GM19455 (cell line): ENCODE measurements at regions not wholly inside any gene's neighbourhood (a gene's known extent, or its start where the extent isn't known, plus 50 kb on each side); places are given as distances from the start of the nearest gene placed in this dataset.

Experiments
- ATAC-seq: cut with Tn5 transposase; IDR thresholded peaks from one replicate; pipeline ENCODE4 v1.9.1; 2021; ENCODE audit not compliant: unreplicated experiment

DNA sequence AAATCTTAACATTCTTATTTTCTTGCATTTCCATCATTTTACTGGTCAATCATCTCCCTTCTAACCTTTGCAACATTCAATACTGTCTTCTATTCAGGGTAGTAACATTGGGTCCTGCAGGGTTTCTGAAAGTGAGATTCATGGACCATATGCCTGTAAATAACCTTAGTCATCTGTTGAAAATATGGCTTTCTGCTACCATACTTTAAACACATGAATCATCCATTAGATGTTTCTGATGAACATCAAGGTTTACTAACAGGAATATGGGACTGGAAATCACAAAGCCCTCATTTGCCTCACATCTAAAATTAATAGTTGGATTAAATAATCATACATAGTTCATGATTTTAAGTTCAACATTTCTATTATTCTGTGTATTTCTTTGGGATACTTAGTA is 475.9 kb upstream of the MARCKS start:
- no peak for ATAC-seq

DNA sequence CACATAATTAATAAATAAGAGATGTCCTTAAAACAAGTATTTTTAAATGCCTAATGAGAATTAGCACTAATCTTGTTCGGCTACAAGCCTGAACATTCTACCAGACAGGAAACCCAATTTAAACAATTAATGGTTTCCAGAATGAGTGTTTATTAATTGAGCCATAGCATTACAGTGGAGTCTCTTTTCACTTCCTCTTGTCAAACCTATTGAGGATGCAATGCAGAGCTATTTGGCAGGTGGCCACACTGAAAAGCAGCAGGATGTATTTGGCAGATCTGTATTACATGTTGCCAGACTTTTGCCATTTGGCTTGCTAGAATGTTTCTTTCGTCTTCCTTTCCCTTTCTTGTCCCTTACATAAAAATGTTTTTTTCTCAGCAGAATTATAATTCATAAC is 475.2 kb upstream of the MARCKS start:
- ATAC-seq, result peak; percentile 55

DNA sequence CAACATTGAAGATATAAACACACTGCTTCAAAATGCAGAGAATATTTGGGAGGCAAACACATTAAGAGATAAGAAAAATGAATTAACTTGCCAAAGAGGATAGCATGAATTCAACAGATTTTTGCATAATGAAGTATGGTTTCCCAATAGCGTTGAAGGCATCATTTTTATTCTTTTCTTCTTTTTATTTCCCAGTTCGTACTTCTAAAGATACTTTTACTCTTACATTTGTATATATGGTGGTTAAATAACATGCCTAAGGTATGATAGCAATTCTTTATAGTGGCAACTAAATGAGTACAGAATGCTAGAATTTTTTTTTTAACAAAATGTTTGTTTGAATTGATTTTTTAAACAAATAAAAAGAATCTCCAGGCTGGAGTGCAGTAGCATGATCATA is 473.4 kb upstream of the MARCKS start:
- no peak for ATAC-seq

DNA sequence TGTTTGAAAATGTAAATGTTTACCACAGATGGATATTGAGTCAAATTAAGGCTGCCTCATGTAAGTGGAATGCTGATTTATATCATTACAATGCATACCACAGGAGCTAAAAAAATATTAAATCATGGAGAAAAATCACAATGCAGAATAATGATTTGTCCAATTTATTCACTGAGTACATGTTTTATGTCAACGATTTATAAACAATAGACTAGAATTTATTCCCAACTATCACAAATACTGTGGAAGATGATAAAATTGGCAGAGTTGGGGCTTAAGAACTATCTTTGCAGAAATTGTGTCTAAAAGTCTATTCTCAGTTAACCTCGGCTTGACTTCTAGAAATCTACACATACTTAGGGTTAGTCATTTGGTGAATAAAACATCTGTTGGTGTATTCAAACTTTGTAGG is 472.1 kb upstream of the MARCKS start:
- no peak for ATAC-seq

DNA sequence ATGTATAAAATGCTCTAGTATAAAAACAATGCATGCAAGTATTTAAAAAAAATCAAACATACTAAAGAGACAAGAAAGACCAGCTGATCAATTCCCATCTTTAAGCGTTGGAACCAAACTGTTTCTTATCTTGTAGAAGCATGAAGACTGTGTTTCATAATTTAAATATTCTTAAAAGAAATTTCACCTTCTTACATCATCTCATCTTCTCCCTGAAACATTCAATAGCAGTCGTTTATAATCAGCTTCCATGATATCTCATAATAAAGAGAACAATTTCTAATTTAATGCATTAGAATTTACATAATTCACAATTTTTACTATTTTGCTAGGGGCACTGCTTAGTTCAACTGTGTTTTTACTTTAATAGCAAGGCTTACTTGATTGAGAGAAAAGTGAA is 468.1 kb upstream of the MARCKS start:
- ATAC-seq, result no peak

DNA sequence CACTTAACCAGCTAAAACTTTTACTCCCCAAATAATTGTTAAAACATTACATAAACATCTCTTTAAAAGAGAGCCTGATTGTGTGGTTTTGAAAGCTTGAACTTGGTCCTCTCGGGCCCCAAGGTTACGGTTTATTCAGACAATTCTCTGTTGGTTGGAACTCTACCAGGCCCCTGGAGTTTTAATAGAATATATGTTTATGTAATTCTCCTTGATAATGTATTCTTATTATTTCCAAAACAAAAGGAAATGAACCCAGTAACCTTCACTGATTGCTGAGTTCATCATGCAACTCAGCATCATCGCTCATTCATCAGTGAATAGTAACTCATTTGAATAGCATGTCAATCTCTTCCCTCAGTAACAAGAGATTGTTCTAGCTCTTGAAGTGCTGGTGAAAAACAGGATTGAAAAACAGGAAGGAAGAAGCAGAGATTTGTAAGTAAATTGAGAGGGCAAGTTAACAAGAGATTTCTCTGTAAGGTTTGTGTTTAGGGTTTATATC is 464.5 kb upstream of the MARCKS start:
- no peak for ATAC-seq

DNA sequence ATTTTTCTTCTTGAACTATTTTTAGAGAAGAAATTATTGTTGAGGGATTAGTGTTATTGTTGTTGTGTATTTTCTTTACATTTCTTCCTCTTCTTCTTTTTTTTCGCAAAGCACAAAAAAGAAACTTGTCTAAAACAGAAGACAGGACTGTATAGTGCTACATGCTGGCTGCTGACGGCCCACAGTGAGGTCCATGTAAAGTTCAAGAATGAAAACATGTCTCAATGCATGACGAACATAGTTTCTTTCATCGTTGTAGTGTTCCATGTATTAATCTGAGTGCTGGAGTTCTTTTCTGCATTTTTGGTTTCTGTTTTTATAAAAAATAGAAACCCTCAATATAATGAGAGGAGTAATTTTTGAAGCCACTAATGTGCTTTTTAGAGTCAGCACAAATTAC is 462.9 kb upstream of the MARCKS start:
- ATAC-seq, result no peak

DNA sequence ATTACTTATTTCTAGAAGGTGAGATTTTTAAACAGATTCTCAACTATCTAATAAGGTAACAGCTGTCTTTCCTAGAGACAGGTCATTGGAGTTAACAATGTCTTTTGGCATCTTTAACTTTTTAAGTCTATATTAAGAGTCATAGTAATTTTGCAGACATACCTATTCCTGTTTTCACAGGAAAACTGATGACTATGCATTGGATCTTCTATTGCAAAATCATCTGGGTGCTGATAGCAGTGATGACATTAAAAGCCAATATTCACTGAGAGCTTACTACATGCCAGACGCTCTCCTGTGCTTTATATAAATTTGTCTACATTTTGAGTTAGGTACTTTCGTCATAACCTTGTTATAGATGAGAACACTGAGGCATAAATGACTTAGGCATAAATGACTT is 462.4 kb upstream of the MARCKS start:
- no peak for ATAC-seq

DNA sequence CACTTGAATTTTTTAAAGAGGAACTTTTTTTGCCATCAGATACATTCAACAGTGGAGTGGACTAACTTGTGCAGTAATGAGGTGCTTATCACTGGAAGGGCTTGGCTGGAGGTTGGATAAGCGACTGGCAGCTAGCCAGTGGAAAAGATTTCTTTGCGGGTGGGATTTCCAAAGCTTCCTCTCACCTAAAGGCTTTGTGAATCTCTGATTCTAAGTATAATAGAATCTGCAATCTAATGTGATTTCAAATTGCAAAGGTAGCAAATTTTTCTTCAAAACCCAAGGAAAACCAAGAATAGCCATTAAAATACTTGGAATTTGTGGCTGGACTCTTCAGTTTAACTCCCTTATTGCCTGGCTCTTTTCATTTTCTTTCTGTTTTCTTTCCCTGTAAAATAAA is 460.4 kb upstream of the MARCKS start:
- no peak for ATAC-seq

DNA sequence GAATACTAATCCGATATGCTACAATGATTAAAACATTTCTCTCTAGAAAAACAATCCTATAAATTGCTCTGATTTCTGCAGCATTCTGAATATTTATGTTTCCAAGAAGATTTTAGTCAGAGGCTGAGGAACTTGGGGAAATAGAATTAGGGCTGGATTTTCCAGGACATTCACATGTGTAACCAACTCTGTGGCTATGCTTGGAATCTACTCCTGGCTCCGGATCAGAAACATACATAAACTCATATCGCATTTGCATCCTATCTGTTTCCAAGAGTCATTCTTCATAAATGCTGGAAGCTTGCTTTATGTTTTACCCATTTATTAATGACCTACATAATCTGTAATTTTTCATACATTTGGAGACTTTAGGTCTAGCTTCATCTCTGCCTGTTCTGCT is 459.9 kb upstream of the MARCKS start:
- no peak for ATAC-seq

DNA sequence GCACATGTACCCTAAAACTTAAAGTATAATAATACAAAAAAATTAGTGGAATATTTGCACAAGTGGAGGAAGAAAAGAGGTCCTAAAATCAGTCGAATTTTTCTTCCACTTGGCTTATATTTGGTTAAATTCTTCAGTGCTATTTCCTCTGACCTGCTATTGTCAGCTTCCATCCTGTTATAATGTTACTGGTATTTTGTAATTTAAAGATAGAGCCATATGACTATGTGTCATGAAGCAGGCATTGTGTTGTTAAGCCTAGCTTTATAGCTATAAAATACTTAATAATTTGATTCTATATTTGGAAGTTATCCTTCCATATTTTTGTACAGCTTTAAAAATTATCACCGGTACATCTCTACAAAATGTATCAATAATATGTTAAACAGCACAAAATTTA is 455.9 kb upstream of the MARCKS start:
- no peak for ATAC-seq

DNA sequence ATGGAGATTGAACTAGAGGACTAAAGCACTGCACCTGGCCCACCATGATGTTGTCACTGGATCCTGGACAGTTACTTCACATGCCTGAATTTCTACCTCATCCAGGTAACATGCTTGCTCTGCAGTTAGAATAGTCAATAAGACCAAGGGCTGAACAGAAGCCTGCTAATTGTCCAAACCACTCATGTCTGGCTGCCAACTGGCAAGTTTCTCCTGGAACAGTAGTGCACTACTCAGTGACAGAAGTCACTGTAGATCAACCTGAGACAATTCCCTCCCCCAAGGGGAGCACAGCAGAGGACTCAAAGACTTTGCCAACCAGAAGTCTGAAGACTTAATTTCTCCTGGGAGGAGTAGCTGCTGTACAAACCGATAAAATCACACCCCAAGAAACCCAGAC is 454.6 kb upstream of the MARCKS start:
- no peak for ATAC-seq

DNA sequence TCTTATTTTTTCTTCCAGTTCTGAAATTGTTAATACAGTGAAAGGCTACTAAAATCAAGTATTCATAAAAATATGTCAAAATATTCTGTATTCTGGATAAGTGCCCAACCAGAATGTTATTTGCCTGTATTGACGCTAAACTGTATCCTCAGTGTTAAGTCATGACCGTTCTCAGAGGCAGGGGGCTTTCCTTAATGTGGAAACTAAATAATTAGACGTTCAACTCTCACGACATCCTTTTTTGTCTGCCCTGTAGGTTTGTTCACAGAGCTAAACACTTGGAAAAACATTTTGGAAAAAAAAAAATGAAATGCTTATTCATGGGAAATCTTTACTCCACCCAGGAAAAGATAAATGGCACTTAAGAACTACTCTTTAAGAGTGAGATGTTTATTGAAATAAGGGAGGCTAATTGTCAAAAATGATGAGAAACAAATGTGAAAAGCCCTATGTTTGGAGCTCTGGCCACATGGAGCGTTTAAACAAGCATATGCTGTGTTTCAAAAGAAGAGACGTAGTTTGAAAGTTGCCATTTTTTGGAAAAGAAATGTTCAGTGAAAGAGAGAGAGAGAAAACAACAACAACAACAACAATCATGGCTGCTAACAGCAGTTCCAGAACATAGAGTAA is 453.1 kb upstream of the MARCKS start:
- no peak for ATAC-seq

DNA sequence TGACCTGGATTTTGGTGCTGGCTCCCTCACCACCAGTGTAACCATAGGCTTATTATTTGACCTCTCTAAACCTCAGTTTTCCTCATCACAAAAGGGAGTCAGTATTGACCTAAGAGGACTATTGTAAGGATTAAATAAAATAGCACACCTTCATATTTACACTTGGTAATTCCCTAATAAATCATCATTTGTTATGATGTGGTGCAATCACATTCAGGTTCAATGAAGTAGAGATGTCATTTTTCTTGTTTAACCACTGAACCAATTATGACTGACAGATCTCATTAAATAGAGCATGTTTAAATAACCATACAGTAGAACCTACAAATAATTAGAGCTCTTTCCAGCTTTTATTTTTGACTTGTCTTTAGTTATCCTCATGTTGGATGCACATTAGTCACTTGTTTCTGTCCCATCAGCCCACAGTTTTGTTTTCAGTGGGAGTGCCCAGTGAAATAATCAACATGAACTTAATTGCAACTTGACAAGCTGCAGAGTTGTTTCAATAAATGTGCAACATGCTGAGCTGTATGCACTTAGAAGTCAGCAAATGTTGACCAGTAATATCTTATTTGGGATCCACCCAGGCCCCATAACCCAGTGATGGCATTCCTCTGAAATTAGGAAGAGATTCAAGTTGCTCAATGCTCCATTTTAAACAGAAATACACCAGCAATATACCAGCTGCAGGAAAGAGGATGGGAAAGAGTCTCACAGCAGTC is 451.7 kb upstream of the MARCKS start:
- no peak for ATAC-seq

DNA sequence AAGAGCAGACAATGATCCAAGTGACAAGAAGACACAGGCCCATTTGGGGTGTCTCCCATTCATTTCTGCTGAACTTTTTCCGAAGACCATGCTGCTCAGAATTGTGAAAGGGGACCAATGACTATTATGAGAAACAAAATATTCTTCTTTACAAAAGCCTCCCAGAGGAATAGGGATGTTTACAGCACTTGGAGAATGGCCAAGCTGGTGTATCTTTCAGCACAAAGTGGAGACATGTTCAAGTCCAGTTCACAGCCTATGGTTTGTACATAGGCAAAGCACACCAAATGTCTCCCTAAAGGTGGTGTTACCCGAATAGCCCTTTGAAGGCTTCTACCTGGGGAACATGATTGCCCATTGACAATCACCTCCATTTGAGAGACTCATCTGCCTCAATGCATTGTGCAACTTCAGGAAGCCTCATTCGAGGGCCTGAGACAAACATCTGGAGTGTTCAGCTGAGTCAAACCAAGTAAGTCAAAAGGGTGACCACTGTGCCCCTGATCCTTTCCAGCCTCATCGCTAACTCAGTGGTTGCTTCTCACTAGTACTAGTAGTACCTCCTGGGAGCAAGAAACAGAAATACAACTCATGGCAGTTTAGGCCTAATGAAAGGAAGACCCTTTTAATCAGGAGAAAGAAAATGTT is 451.0 kb upstream of the MARCKS start:
- ATAC-seq, result no peak

DNA sequence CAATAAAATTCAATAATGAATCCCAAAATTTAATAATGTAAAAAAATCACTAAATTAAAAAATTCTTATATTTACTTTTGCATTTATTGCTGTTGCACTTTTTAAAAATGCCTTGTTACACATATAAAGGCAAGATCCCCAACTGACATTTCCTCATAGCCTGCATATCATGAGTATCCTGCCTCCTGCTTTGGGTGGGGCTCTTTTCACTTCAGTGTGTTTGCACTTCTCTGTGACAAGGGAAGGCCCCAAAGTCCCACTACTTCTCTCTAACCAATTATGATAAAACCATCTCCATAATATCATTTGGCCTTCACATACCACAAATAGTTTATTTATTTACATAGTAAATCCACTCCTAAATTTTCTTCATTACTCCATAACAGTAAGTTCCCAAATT is 446.1 kb upstream of the MARCKS start:
- no peak for ATAC-seq

DNA sequence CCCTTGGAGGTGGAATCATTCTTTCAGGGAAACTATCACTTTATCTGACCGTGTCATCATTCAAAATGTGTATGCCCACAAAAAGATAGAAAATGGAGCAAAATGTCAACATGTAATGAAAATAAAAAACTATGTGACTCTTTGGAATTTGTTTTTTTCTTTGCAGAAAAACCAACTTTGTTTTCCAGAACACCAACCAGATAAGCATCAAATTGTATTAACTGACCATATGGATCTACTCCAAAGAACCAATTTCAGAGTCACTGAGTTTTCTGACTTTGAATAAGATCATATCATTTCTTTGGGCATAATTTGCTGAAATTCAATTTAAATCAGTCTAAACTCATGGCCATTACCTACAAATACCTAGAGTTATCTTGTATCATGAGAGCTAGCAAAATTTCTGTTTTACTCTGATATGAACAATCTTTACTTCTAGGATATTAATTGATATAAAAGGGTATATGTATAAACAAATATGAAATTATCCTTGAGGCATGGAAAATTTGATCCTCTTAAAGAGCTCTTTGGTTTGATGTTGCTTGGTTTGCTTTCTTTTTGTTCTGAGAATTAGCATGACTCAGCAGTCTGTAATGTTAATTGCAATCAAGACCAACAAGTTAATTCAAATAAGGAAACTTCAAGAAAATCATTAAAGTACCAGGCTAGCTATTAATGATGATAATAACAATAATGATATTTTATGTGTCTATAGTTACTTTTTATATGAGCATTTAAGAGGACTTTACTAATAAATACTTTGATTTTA is 444.4 kb upstream of the MARCKS start:
- ATAC-seq, result no peak

DNA sequence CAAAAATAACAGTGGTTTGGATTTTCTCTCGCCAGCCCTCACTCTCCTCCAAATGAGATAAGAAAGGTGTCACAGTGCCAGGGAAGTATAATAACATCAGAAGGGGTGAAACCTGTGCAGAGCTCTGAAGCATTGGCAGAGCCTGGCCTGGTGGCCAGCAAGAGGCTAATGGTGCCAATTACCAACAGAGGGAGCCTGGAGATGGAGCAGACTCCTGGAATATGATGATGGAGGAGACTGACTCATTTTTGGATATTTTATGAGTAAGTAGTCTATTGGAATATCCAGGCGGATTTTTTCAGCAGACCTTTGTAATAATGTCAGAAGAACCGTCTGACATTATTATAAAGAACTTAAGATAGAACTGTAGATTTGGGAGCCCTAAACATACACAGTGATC is 442.6 kb upstream of the MARCKS start:
- no peak for ATAC-seq

DNA sequence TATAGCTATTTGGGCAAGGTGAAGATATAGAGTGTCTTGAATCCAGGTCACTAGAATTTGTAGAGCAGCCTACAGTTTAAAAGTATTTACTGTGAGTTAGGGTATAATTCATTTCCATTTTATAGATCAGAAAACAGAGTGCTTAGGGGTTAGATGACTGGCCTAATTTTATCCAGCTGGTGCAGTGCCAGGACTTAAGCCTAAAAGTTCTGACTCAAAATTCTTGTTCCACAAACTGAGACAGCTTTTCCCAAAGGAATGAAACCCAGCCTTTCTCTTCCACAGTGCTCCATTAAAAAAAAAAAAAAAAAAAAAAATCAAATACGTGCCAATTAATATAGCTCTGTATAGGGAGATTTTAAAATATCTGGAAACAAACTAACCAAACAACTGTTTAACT is 441.0 kb upstream of the MARCKS start:
- no peak for ATAC-seq

DNA sequence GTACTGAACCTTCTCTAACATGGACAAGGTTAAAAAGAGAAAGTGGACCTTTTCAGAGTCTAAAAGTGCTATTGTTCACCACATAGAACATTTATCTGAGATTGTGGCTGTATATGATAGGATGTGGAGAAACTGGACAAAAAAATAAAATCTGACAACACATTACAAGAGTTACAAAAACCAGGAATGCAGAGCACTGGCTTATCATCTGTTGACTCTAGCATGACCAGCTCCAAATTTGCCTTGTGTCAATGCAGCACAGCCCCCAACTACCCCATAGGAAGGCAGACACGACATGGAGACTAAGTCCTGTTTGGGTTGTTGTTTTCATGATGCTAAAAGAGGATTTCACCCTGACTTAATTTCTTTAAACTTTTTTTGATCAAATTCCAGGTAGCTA is 436.9 kb upstream of the MARCKS start:
- no peak for ATAC-seq

DNA sequence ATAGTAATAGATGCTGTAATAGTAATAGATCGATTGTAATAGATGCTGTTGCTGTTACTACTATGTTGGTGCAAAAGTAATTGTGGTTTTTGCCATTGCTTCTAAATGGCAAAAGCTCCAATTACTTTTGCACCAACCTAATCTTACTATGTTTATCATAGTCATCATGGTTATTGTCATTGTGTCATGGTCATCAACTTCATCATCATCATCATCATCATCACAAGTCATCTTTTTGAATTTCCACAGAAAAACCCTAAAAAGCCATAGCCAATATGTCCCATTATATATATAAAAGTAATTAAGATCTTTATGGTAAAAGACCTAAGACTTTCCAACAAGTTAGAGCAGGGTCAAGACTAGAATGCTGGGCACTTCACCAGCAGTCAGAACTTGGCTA is 435.1 kb upstream of the MARCKS start:
- no peak for ATAC-seq

DNA sequence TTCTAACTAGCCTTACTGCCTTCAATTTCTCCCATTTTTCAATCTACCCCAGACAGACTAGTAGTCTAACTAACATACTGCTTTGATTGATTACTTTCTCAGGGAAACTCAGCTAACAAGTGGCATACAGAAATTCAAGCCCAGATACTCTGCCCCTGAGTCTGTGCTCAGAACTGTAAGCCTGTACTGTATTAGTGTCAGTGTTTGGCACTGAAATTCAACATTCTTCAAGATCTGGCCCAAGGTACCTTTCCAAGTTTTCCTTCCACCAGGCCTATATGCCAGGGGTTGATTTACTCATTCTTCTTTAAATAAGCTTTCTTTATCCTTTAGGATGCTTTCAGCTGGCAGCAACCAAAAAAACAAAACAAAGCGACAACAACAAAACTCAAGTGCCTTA is 433.2 kb upstream of the MARCKS start:
- ATAC-seq, result no peak
